Stomach smooth muscle (tissue), 2 donors: ENCODE measurements at regions not wholly inside any gene's neighbourhood (a gene's known extent, or its start where the extent isn't known, plus 50 kb on each side); places are given as distances from the start of the nearest gene placed in this dataset.
"Not testable (repeated sequence)": the region's sequence is repeated elsewhere in the genome, so short reads cannot be mapped to it uniquely, and the experiment has no call there.

Experiments used
- H3K27ac ChIP-seq: one replicate; pipeline ENCODE4 v1.7.0; 2013; ENCODE audit warnings: mild to moderate bottlenecking, low read length, inconsistent platforms
- H3K27me3 ChIP-seq, 2 donors: one replicate each; pipeline ENCODE4 v1.7.0; 2013; ENCODE audit warnings: low read length in 2 of 2; ENCODE audit not compliant: insufficient read depth in 2 of 2, control insufficient read depth in 1 of 2
- H3K36me3 ChIP-seq, 2 donors: one replicate each; pipeline ENCODE4 v1.7.0; 2013; ENCODE audit warnings: low read length in 2 of 2; ENCODE audit not compliant: control insufficient read depth in 2 of 2, insufficient read depth in 2 of 2
- H3K4me1 ChIP-seq: one replicate; pipeline ENCODE4 v1.7.0; 2013; ENCODE audit warnings: low read length; ENCODE audit not compliant: control insufficient read depth, insufficient read depth
- H3K4me3 ChIP-seq, 2 donors: one replicate each; pipeline ENCODE4 v1.7.0; 2013; ENCODE audit warnings: low read length in 2 of 2
- H3K9ac ChIP-seq, 2 donors: one replicate each; pipeline ENCODE4 v1.7.0; 2013; ENCODE audit warnings: low read length in 2 of 2, mild to moderate bottlenecking in 1 of 2
- H3K9me3 ChIP-seq, 2 donors: one replicate each; pipeline ENCODE4 v1.7.0; 2013; ENCODE audit warnings: low read length in 2 of 2; ENCODE audit not compliant: control insufficient read depth in 2 of 2
- donor health status: healthy.
- donor health status: Pancreatic carcinoma.

GRCh38 chr17:34076743-34077631 is 178.1 kb upstream of the CCL2 start:
- no peaks in the 10 kb centered on the region for H3K36me3 ChIP-seq
- no peak overlapping the region for H3K27ac ChIP-seq
- H3K9me3 ChIP-seq = no peaks in the 10 kb centered on the region
- no peaks in the 10 kb centered on the region for H3K4me1 ChIP-seq
- no peak overlapping the region for H3K4me3 ChIP-seq
- H3K9ac ChIP-seq = no peak overlapping the region
- peaks cover 0 to 2% of the 10 kb centered on the region in 2 donors for H3K27me3 ChIP-seq

GRCh38 chr17:34081269-34081668 is 173.8 kb upstream of the CCL2 start:
- Histone ChIP-seq H3K27me3 (peaks cover 0 to 2% of the 10 kb centered on the region in 2 donors), H3K9me3 (no peaks in the 10 kb centered on the region), H3K9ac (no peak overlapping the region), H3K4me3 (no peak overlapping the region), H3K4me1 (no peaks in the 10 kb centered on the region), H3K36me3 (no peaks in the 10 kb centered on the region), H3K27ac (no peak overlapping the region)

GRCh38 chr17:34082404-34082803 is 172.7 kb upstream of the CCL2 start:
- Histone ChIP-seq H3K27me3 (no peaks in the 10 kb centered on the region), H3K36me3 (no peaks in the 10 kb centered on the region), H3K27ac (no peak overlapping the region), H3K9ac (no peak overlapping the region), H3K4me3 (no peak overlapping the region), H3K4me1 (no peaks in the 10 kb centered on the region), H3K9me3 (no peaks in the 10 kb centered on the region)

- H3K4me3 ChIP-seq, H3K27me3 ChIP-seq, H3K9ac ChIP-seq, H3K9me3 ChIP-seq, H3K27ac ChIP-seq, H3K36me3 ChIP-seq, H3K4me1 ChIP-seq: not testable (repeated sequence)
These were observed 166.0 kb upstream of the CCL2 start for GRCh38 chr17:34089042-34089441.

GRCh38 chr17:34090593-34090992 is 164.5 kb upstream of the CCL2 start:
- no peaks in the 10 kb centered on the region for H3K9me3 ChIP-seq
- H3K4me1 ChIP-seq = no peaks in the 10 kb centered on the region
- no peak overlapping the region for H3K27ac ChIP-seq
- H3K36me3 ChIP-seq = no peaks in the 10 kb centered on the region
- no peak overlapping the region for H3K4me3 ChIP-seq
- peaks cover 4 to 8% of the 10 kb centered on the region in 2 donors for H3K27me3 ChIP-seq
- H3K9ac ChIP-seq = no peak overlapping the region

GRCh38 chr17:34091975-34092374 is 163.1 kb upstream of the CCL2 start:
- H3K4me3 ChIP-seq = no peak overlapping the region
- no peak overlapping the region for H3K9ac ChIP-seq
- no peak overlapping the region for H3K27ac ChIP-seq
- H3K36me3 ChIP-seq = no peaks in the 10 kb centered on the region
- H3K9me3 ChIP-seq = no peaks in the 10 kb centered on the region
- no peaks in the 10 kb centered on the region for H3K4me1 ChIP-seq
- H3K27me3 ChIP-seq = peaks cover 4 to 8% of the 10 kb centered on the region in 2 donors

GRCh38 chr17:34095106-34095505 is 160.0 kb upstream of the CCL2 start:
- Histone ChIP-seq H3K9ac (no peak overlapping the region), H3K9me3 (no peaks in the 10 kb centered on the region), H3K27me3 (peaks cover 4 to 8% of the 10 kb centered on the region in 2 donors), H3K27ac (no peak overlapping the region), H3K4me1 (no peaks in the 10 kb centered on the region), H3K36me3 (no peaks in the 10 kb centered on the region), H3K4me3 (no peak overlapping the region)

GRCh38 chr17:34098699-34099098 is 156.4 kb upstream of the CCL2 start:
- no peaks in the 10 kb centered on the region for H3K36me3 ChIP-seq
- H3K27me3 ChIP-seq = peaks cover 0 to 5% of the 10 kb centered on the region in 2 donors
- no peak overlapping the region for H3K27ac ChIP-seq
- no peaks in the 10 kb centered on the region for H3K4me1 ChIP-seq
- H3K9ac ChIP-seq = no peak overlapping the region
- H3K4me3 ChIP-seq = no peak overlapping the region
- no peaks in the 10 kb centered on the region for H3K9me3 ChIP-seq

GRCh38 chr17:34099859-34100515 is 155.1 kb upstream of the CCL2 start:
- no peak overlapping the region for H3K4me3 ChIP-seq
- no peaks in the 10 kb centered on the region for H3K4me1 ChIP-seq
- H3K27ac ChIP-seq = no peak overlapping the region
- H3K36me3 ChIP-seq = no peaks in the 10 kb centered on the region
- peaks cover 0 to 2% of the 10 kb centered on the region in 2 donors for H3K27me3 ChIP-seq
- H3K9me3 ChIP-seq = no peaks in the 10 kb centered on the region
- no peak overlapping the region for H3K9ac ChIP-seq

GRCh38 chr17:34107019-34107418 is 148.1 kb upstream of the CCL2 start:
- H3K4me1 ChIP-seq = no peaks in the 10 kb centered on the region
- no peak overlapping the region for H3K4me3 ChIP-seq
- no peak overlapping the region for H3K9ac ChIP-seq
- H3K27me3 ChIP-seq = peaks cover 6 to 9% of the 10 kb centered on the region in 2 donors
- no peak overlapping the region for H3K27ac ChIP-seq
- H3K9me3 ChIP-seq = no peaks in the 10 kb centered on the region
- H3K36me3 ChIP-seq = no peaks in the 10 kb centered on the region

GRCh38 chr17:34110315-34110714 is 144.8 kb upstream of the CCL2 start:
- Histone ChIP-seq H3K9ac (no peak overlapping the region), H3K27me3 (peaks cover 6 to 9% of the 10 kb centered on the region in 2 donors), H3K9me3 (no peaks in the 10 kb centered on the region), H3K27ac (no peak overlapping the region), H3K36me3 (no peaks in the 10 kb centered on the region), H3K4me1 (no peaks in the 10 kb centered on the region), H3K4me3 (no peak overlapping the region)
